Kidney (tissue), 13 donors: ENCODE measurements at regions not wholly inside any gene's neighbourhood (a gene's known extent, or its start where the extent isn't known, plus 50 kb on each side); places are given as distances from the start of the nearest gene placed in this dataset.
A peak's percentile ranks its signal among the peaks of the same experiment; 100 is the strongest.

Experiments
- DNase-seq, 5 donors: peaks; one replicate each; pipeline ENCODE4 v3.0.0-alpha.2; 2013 to 2020
- FAIRE-seq: peaks from 2 replicates; lab custom pipeline; 2012; peaks lifted over from hg19 to GRCh38; lab: Jason Lieb, UNC
- H3K27ac ChIP-seq, 2 donors: one replicate each; pipeline ENCODE4 v1.7.0; 2013; ENCODE audit warnings: low read depth in 2 of 2, low read length in 2 of 2, inconsistent platforms in 1 of 2
- H3K27me3 ChIP-seq: one replicate; pipeline ENCODE4 v1.7.1; 2013; ENCODE audit warnings: low read length, inconsistent platforms; ENCODE audit not compliant: control insufficient read depth, insufficient read depth
- H3K36me3 ChIP-seq, 3 donors: one replicate each; pipeline versions ENCODE4 v1.7.0 to v1.7.1; 2013; ENCODE audit warnings: low read length in 3 of 3, control low read depth in 1 of 3, inconsistent platforms in 1 of 3; ENCODE audit not compliant: insufficient read depth in 3 of 3, control insufficient read depth in 2 of 3
- H3K4me1 ChIP-seq, 3 donors: one replicate each; pipeline versions ENCODE4 v1.7.0 to v1.7.1; 2013; ENCODE audit warnings: low read length in 3 of 3, inconsistent platforms in 1 of 3, low read depth in 1 of 3; ENCODE audit not compliant: control insufficient read depth in 2 of 3, insufficient read depth in 2 of 3
- H3K4me3 ChIP-seq, 3 donors: one replicate each; pipeline versions ENCODE4 v1.7.0 to v1.8.1; 2013; ENCODE audit warnings: low read length in 3 of 3, control low read depth in 1 of 3, inconsistent platforms in 1 of 3
- H3K9ac ChIP-seq, 3 donors: one replicate each; pipeline versions ENCODE4 v1.7.0 to v1.7.1; 2013; ENCODE audit warnings: low read length in 3 of 3, control low read depth in 1 of 3, inconsistent platforms in 1 of 3
- H3K9me3 ChIP-seq, 3 donors: one replicate each; pipeline versions ENCODE4 v1.7.0 to v1.7.1; 2013; ENCODE audit warnings: low read length in 3 of 3, control low read depth in 1 of 3, inconsistent platforms in 1 of 3; ENCODE audit not compliant: control insufficient read depth in 2 of 3, insufficient read depth in 1 of 3
- CTCF ChIP-seq: IDR thresholded peaks from 3 replicates; pipeline ENCODE4 v1.5.1; 2012; ENCODE audit warnings: mild to moderate bottlenecking, moderate library complexity, borderline replicate concordance; ENCODE audit not compliant: insufficient read depth; ENCODE audit errors: extremely low read depth
- intact Hi-C: fragments of 100-400 bp; cut with DNase I; formaldehyde crosslinking; loops from one replicate; pipeline ENCODE4 v1.11.1; 2022
- donor health status: control.
- donor health status: control.
- donor health status: control.
- donor health status: control.
- donor health status: control.
- donor health status: DM: yes; HTN: yes; CAD: no.
- donor health status: Normal renal cell carcinoma (clear cell type).

- FAIRE-seq: no peak
- no peaks in the 10 kb centered on the region for H3K4me1 ChIP-seq
- no peak for DNase-seq
- H3K36me3 ChIP-seq: no peaks in the 10 kb centered on the region
- H3K9ac ChIP-seq: no peak overlapping the region
- TF ChIP-seq CTCF: no peak
- H3K9me3 ChIP-seq: no peaks in the 10 kb centered on the region
- no peak overlapping the region for H3K27ac ChIP-seq
- no peak overlapping the region for H3K4me3 ChIP-seq
- intact Hi-C loops: no loop called here
- H3K27me3 ChIP-seq: no peaks in the 10 kb centered on the region
These were observed 147.2 kb upstream of the ADAMTS5 start for GRCh38 chr21:27114111-27114510.

- intact Hi-C loops: no loop called here
- Histone ChIP-seq H3K4me3 (no peak overlapping the region), H3K9ac (no peak overlapping the region), H3K27ac (no peak overlapping the region), H3K36me3 (no peaks in the 10 kb centered on the region), H3K4me1 (no peaks in the 10 kb centered on the region), H3K9me3 (no peaks in the 10 kb centered on the region), H3K27me3 (no peaks in the 10 kb centered on the region)
- no peak for FAIRE-seq
- no peak for TF ChIP-seq CTCF
- peak in 1 of 5 donors; percentile 24 for DNase-seq
These were observed 145.3 kb upstream of the ADAMTS5 start for GRCh38 chr21:27112186-27112585.

- no peak for FAIRE-seq
- Histone ChIP-seq H3K9me3 (no peaks in the 10 kb centered on the region), H3K27ac (no peak overlapping the region), H3K36me3 (no peaks in the 10 kb centered on the region), H3K4me1 (no peaks in the 10 kb centered on the region), H3K4me3 (no peak overlapping the region), H3K9ac (no peak overlapping the region), H3K27me3 (no peaks in the 10 kb centered on the region)
- DNase-seq: no peak
- intact Hi-C loops: no loop called here
- no peak for TF ChIP-seq CTCF
These were observed 144.1 kb upstream of the ADAMTS5 start for GRCh38 chr21:27110956-27111355.

DNA sequence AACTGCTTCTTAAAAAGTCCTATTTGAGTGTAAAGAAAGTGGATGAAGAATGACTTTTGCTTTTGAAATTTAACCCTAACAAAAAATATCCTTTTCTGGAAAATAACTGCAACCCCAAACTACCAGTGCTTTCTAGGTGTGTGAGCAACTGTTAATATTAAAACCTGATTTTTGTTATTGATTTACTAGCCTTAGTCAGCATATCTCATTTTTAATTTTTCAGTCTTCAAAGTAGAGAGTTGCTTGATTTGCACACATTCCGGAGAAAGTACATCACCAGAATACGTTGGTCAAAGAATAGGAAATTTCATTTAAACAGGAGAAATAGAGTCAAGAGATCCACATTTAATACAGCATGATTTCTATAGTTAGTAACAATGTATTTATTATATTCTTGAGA, 141.8 kb upstream of the ADAMTS5 start:
- Histone ChIP-seq H3K27ac (no peak overlapping the region), H3K9ac (no peak overlapping the region), H3K4me1 (peaks cover 0 to 2% (median 0%) of the 10 kb centered on the region in 3 donors), H3K4me3 (no peak overlapping the region), H3K27me3 (no peaks in the 10 kb centered on the region), H3K36me3 (no peaks in the 10 kb centered on the region), H3K9me3 (no peaks in the 10 kb centered on the region)
- intact Hi-C loops: no loop called here
- DNase-seq (no peak), FAIRE-seq (peak; percentile 52)
- no peak for TF ChIP-seq CTCF
